Fibroblast of pulmonary artery (primary cell): ENCODE measurements at regions not wholly inside any gene's neighbourhood (a gene's known extent, or its start where the extent isn't known, plus 50 kb on each side); places are given as distances from the start of the nearest gene placed in this dataset.
"Not testable (repeated sequence)": the region's sequence is repeated elsewhere in the genome, so short reads cannot be mapped to it uniquely, and the experiment has no call there.

ENCODE experiments used
- DNase-seq: peaks from one replicate; pipeline ENCODE4 v3.0.0-alpha.2; 2010; ENCODE audit warnings: low read depth
- H3K4me3 ChIP-seq: replicated peaks from 2 replicates; pipeline ENCODE4 v1.5.1; 2011; ENCODE audit warnings: low read depth, mild to moderate bottlenecking, control low read depth, low read length, moderate library complexity
- CTCF ChIP-seq: IDR thresholded peaks from 2 replicates; pipeline ENCODE4 v1.5.1; 2011; ENCODE audit warnings: mild to moderate bottlenecking, control low read depth, low read length, inconsistent platforms; ENCODE audit errors: missing control alignments

GRCh38 chr2:6143812-6144211 lies 451.6 kb downstream of the SOX11 start:
- DNase-seq = no peak
- no peak overlapping the region for H3K4me3 ChIP-seq
- no peak for TF ChIP-seq CTCF

GRCh38 chr2:6147215-6147614 lies 455.0 kb downstream of the SOX11 start:
- not testable (repeated sequence) for H3K4me3 ChIP-seq, DNase-seq

GRCh38 chr2:6148882-6149281 lies 456.7 kb downstream of the SOX11 start:
- no peak overlapping the region for H3K4me3 ChIP-seq
- no peak for DNase-seq
- no peak for TF ChIP-seq CTCF

GRCh38 chr2:6159606-6160005 lies 467.4 kb downstream of the SOX11 start:
- no peak for DNase-seq
- no peak overlapping the region for H3K4me3 ChIP-seq
- no peak for TF ChIP-seq CTCF

- DNase-seq = no peak
- no peak overlapping the region for H3K4me3 ChIP-seq
- no peak for TF ChIP-seq CTCF
These were observed 471.7 kb downstream of the SOX11 start for GRCh38 chr2:6163932-6164331.

- TF ChIP-seq CTCF = no peak
- DNase-seq = no peak
- no peak overlapping the region for H3K4me3 ChIP-seq
These were observed 473.0 kb downstream of the SOX11 start for GRCh38 chr2:6164986-6165747.

- no peak overlapping the region for H3K4me3 ChIP-seq
- TF ChIP-seq CTCF = no peak
- DNase-seq = no peak
These were observed 475.5 kb downstream of the SOX11 start for GRCh38 chr2:6167592-6168138.
